ENCODE measurements at regions not wholly inside any gene's neighbourhood (a gene's known extent, or its start where the extent isn't known, plus 50 kb on each side); places are given as distances from the start of the nearest gene placed in this dataset.

DNA sequence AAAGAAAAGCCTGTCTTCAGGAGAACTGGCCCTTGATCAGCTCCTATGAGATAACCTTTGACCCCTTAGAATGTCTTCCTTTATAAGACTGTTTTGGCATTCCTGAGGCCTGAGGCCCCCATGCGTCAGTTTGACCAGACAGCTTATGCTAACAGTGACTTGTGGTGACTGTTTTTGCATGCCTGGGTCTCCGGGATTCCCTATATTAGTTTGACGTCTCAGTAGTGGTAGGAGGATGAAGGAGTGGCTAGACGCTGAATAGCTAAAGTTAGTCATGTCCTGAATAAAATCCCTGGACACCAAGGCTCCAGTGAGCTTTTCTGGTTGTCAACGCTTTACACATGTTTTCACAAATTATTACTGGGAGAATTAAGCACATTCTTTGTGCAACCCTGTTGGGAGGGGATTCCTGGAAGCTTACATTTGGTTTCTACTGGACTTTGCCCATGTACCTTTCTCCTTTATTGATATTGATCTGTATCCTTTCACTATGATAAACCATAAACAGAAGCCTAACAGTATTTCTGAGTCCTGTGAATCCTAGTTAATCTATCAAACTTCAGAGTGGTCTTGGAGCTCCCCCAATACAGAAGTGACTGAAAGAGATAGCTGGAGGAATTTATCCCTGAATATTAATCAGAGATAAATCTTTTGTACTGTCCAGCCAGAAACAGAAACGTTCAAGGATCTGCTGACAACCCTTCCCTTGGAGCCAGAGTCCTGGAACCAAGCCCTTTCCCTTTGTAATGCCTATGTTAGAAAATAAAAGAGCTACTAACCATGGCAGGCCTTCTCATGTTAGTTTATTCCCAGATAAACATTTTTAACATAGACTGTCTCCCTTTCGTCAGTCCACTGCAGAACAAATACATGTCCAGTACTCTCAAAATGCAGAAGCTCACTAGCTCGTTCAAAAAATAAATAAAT lies 479.2 kb downstream of the RPS29 start:
- H3K27me3 Mint-ChIP-seq (ENCODE audit: low read depth in 3 of 3): peaks cover 0 to 2% (median 0%) of the 10 kb centered on the region in 3 donors
- H3K27ac ChIP-seq (ENCODE audit: low read depth in 1 of 2, low read length in 2 of 2): no peak overlapping the region

DNA sequence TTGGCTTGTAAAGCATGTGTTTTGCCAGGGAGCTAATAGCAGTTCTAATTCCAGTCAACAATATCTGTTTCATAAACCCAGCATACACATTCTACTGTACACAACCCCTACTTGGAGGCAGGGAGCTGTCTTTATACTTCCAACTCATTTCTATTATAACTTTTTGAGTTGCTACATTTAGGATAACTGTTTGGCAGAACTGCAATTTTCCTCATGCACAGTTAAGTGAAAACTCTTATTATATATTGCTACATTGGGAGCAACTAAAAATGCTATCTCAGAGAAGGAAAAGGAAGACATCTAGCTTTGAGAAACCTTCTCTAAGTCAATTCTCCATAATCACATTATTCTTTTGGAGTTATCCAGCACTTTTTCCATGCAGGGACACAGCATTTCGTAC lies 480.2 kb downstream of the RPS29 start:
- Mint-ChIP-seq H3K4me3 (no peak overlapping the region), H3K4me1 (no peaks in the 10 kb centered on the region), H3K9me3 (peaks cover 0 to 5% (median 2%) of the 10 kb centered on the region in 7 donors), H3K36me3 (no peaks in the 10 kb centered on the region), H3K27me3 (ENCODE audit: low read depth in 3 of 3) (peaks cover 0 to 2% (median 0%) of the 10 kb centered on the region in 3 donors), H3K27ac (no peak overlapping the region)
- H3K27me3 ChIP-seq (ENCODE audit: control insufficient read depth in 2 of 2, insufficient read depth in 2 of 2, low read length in 2 of 2): no peaks in the 10 kb centered on the region
- no peak overlapping the region for H2AFZ ChIP-seq (ENCODE audit: insufficient read depth, low read depth, low read length, poor library complexity, severe bottlenecking)
- no peak overlapping the region for H3K9ac ChIP-seq (ENCODE audit: insufficient read depth, low read length, poor library complexity, severe bottlenecking)
- no peak overlapping the region for H3K27ac ChIP-seq (ENCODE audit: low read depth in 1 of 2, low read length in 2 of 2)
- H3K4me1 ChIP-seq (ENCODE audit: control insufficient read depth in 1 of 2, insufficient read depth in 2 of 2, low read length in 2 of 2): no peaks in the 10 kb centered on the region
- H3K36me3 ChIP-seq (replicated peaks in 1 of 2; ENCODE audit: control insufficient read depth in 1 of 2, insufficient read depth in 2 of 2, low read length in 2 of 2): no peaks in the 10 kb centered on the region
- TF ChIP-seq, protein P1, sequence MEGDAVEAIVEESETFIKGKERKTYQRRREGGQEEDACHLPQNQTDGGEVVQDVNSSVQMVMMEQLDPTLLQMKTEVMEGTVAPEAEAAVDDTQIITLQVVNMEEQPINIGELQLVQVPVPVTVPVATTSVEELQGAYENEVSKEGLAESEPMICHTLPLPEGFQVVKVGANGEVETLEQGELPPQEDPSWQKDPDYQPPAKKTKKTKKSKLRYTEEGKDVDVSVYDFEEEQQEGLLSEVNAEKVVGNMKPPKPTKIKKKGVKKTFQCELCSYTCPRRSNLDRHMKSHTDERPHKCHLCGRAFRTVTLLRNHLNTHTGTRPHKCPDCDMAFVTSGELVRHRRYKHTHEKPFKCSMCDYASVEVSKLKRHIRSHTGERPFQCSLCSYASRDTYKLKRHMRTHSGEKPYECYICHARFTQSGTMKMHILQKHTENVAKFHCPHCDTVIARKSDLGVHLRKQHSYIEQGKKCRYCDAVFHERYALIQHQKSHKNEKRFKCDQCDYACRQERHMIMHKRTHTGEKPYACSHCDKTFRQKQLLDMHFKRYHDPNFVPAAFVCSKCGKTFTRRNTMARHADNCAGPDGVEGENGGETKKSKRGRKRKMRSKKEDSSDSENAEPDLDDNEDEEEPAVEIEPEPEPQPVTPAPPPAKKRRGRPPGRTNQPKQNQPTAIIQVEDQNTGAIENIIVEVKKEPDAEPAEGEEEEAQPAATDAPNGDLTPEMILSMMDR (IDR thresholded peaks at IDR 0.05): no peak
- no peaks in the 10 kb centered on the region for H3K79me2 ChIP-seq (ENCODE audit: insufficient read depth, low read length)
- no CpG with 5 or more reads among the region's 1 CpG for WGBS (ENCODE audit: insufficient coverage)
- DNase-seq: no peak
- intact Hi-C loops (cut with micrococcal nuclease): no loop called here
- H3K4me2 ChIP-seq (replicated peaks; ENCODE audit: extremely low read depth, low read length, poor library complexity, severe bottlenecking): no peak overlapping the region
- no peak overlapping the region for H3K4me3 ChIP-seq (replicated peaks in 1 of 3; ENCODE audit: low read depth in 2 of 3, low read length in 3 of 3)
- no peaks in the 10 kb centered on the region for H3K9me3 ChIP-seq (replicated peaks in 1 of 2; ENCODE audit: control insufficient read depth in 1 of 2, insufficient read depth in 1 of 2, low read length in 2 of 2)
- H4K20me1 ChIP-seq (ENCODE audit: insufficient read depth, low read length): no peaks in the 10 kb centered on the region

More for the DNA sequence above, 479.2 kb downstream of the RPS29 start:
- no peak for DNase-seq
- no peak overlapping the region for H3K4me3 Mint-ChIP-seq
- H3K4me2 ChIP-seq (replicated peaks; ENCODE audit: extremely low read depth, low read length, poor library complexity, severe bottlenecking): no peak overlapping the region
- TF ChIP-seq, protein P1 (IDR thresholded peaks at IDR 0.05): no peak
- WGBS (ENCODE audit: insufficient coverage): 81% methylated on average over 4 of the region's 8 CpGs
- H3K27me3 ChIP-seq (ENCODE audit: control insufficient read depth in 2 of 2, insufficient read depth in 2 of 2, low read length in 2 of 2): no peaks in the 10 kb centered on the region
- no peaks in the 10 kb centered on the region for H4K20me1 ChIP-seq (ENCODE audit: insufficient read depth, low read length)
- no peak overlapping the region for H3K27ac Mint-ChIP-seq
- H3K36me3 Mint-ChIP-seq: no peaks in the 10 kb centered on the region
- H3K79me2 ChIP-seq (ENCODE audit: insufficient read depth, low read length): no peaks in the 10 kb centered on the region
- no peaks in the 10 kb centered on the region for H3K9me3 ChIP-seq (replicated peaks in 1 of 2; ENCODE audit: control insufficient read depth in 1 of 2, insufficient read depth in 1 of 2, low read length in 2 of 2)
- H3K4me1 ChIP-seq (ENCODE audit: control insufficient read depth in 1 of 2, insufficient read depth in 2 of 2, low read length in 2 of 2): no peaks in the 10 kb centered on the region
- H3K9me3 Mint-ChIP-seq: peaks cover 0 to 5% (median 2%) of the 10 kb centered on the region in 7 donors
- no peak overlapping the region for H3K9ac ChIP-seq (ENCODE audit: insufficient read depth, low read length, poor library complexity, severe bottlenecking)
- no peak overlapping the region for H2AFZ ChIP-seq (ENCODE audit: insufficient read depth, low read depth, low read length, poor library complexity, severe bottlenecking)
- intact Hi-C loops (cut with micrococcal nuclease): no loop called here
- H3K36me3 ChIP-seq (replicated peaks in 1 of 2; ENCODE audit: control insufficient read depth in 1 of 2, insufficient read depth in 2 of 2, low read length in 2 of 2): no peaks in the 10 kb centered on the region
- H3K4me1 Mint-ChIP-seq: no peaks in the 10 kb centered on the region
- no peak overlapping the region for H3K4me3 ChIP-seq (replicated peaks in 1 of 3; ENCODE audit: low read depth in 2 of 3, low read length in 3 of 3)
